ENCODE measurements at regions not wholly inside any gene's neighbourhood (a gene's known extent, or its start where the extent isn't known, plus 50 kb on each side); places are given as distances from the start of the nearest gene placed in this dataset.

DNA sequence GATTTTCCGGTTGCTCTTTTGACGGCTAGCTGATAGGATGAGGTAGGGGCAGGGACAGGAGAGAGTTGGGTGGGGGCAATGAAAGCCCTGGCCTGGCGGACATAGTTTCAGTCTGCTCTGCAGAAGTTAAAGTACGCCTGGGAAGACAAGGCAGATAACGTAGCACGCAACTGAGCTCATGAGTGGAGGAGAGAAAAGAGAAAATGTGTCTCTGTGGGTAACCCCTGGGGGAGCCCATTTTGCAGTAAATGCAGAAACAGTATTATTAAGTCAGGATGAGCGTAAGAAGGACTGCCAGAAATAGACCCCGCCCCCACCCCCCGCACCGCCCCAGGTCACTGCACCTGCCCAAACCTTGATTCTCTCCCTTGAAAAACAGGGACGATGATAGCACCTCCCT is 51.7 kb upstream of the TARBP1 start:
- DNase-seq (ENCODE audit: extremely low read depth, low read depth), result no peak
- TF ChIP-seq, protein P1, sequence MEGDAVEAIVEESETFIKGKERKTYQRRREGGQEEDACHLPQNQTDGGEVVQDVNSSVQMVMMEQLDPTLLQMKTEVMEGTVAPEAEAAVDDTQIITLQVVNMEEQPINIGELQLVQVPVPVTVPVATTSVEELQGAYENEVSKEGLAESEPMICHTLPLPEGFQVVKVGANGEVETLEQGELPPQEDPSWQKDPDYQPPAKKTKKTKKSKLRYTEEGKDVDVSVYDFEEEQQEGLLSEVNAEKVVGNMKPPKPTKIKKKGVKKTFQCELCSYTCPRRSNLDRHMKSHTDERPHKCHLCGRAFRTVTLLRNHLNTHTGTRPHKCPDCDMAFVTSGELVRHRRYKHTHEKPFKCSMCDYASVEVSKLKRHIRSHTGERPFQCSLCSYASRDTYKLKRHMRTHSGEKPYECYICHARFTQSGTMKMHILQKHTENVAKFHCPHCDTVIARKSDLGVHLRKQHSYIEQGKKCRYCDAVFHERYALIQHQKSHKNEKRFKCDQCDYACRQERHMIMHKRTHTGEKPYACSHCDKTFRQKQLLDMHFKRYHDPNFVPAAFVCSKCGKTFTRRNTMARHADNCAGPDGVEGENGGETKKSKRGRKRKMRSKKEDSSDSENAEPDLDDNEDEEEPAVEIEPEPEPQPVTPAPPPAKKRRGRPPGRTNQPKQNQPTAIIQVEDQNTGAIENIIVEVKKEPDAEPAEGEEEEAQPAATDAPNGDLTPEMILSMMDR (IDR thresholded peaks at IDR 0.05; ENCODE audit: low read depth, low read length), result no peak

DNA sequence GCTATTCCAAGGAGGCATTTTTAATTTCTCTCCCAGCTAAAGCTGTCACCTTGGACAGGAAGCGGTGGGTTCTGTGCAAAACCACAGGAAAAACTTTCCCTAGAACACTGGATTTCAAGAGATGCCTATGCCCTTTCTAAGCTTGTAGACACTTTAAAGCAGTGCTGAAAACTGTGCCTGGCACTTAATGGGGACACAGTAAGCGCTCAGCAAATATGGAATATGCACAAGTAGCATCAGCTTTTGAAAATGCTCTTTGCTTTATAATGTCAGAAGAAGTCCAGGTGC is 50.9 kb upstream of the TARBP1 start:
- TF ChIP-seq, protein P1 (IDR thresholded peaks at IDR 0.05; ENCODE audit: low read depth, low read length), result no peak
- no peak for DNase-seq (ENCODE audit: extremely low read depth, low read depth)

DNA sequence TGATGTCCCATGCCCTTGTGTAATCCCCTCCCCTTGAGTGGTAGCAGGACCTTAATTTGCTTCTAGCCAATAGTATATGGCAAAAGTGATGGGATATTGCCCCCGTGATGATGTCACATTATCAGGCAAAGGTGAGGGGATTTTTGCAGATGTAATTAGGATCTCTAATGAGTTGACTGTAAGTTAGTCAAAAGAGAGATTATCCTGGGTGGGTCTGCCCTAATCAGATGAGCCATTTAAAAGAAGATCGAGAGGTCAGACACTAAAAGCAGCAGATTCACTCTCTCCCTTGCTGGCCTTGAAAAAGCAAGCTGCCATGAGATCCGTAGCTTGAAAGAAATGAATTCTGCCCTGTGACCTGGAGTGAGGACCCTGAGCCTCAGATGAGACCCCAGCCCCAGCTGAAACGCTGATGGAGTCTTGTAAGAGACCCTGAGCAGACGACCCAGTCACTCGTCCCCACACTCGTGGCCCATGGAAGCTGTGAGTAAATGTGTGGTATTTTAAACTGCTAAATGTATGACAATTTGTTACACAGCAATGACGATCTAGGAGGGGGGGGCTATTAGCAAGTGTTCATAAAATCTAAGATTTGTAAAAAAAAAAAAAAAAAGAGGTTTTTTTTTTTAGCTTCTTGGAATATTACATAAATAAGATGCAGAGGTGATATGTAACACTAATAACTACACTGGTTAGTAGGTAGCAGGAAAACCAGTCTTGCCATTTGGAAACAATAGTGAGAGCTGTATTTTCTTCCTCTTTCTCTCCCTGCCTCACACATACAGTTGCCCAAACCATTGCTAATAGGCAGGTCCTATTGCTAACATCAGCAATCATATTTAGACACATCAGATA is 50.3 kb upstream of the TARBP1 start:
- DNase-seq (ENCODE audit: extremely low read depth, low read depth), result no peak

More for the DNA sequence above, 50.3 kb upstream of the TARBP1 start:
- TF ChIP-seq, protein P1 (IDR thresholded peaks at IDR 0.05; ENCODE audit: low read depth, low read length), result no peak

Measured in AG09319 (cell line).